Skin of body (tissue), 1 donor: ENCODE measurements at regions not wholly inside any gene's neighbourhood (a gene's known extent, or its start where the extent isn't known, plus 50 kb on each side); places are given as distances from the start of the nearest gene placed in this dataset.
"Not testable (repeated sequence)": the region's sequence is repeated elsewhere in the genome, so short reads cannot be mapped to it uniquely, and the experiment has no call there.

Source experiments
- DNase-seq: peaks from one replicate; lab custom pipeline; 2025; lab: John Stamatoyannopoulos, UW

DNA sequence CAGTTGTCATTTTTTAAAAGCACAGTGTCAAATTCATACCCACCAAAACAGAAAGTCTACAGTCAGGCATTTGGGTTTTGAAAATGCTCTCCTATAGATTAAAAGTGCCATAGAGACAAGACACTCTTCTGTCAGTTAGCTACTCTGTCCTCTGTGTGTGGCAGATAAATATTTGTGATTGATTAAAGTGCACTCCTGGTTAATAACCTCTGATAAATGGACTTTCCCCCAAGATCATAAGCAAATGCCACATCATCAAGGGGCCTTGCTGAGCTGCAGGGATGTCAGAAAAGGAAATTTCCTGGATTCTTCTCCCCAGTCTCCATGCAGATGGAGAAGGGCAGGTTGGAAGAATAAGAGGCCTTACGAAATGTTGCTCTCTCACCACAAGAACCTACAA lies 1329.5 kb upstream of the TMEM132C start:
- no peak for DNase-seq

- DNase-seq = no peak
These were observed 1322.3 kb upstream of the TMEM132C start for GRCh38 chr12:126944684-126945083.

GRCh38 chr12:126946958-126947357 lies 1320.0 kb upstream of the TMEM132C start:
- DNase-seq = not testable (repeated sequence)

DNA sequence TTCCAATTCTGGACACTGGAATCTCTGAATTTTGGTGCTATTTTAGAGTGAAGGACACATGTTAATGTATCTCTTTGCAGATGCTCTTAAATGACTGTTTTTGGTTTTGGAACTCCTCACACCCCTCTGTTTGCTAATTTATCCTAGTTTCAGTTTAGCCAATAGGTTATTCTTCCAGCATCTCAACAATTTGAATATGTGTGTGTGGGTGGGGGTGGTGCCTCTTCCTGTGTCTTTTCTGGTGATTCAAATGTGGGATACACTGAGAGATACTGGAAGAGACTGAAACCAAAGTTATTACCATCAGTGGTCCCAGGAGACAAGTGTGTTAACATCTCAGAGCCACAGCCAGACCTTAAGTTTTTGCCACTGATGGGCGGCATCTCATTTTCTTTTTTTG lies 1317.4 kb upstream of the TMEM132C start:
- no peak for DNase-seq

- DNase-seq = no peak
These were observed 1316.7 kb upstream of the TMEM132C start for GRCh38 chr12:126950266-126950665.

GRCh38 chr12:126952096-126953007 lies 1314.6 kb upstream of the TMEM132C start:
- no peak for DNase-seq

GRCh38 chr12:126953365-126953889 lies 1313.5 kb upstream of the TMEM132C start:
- DNase-seq = no peak

- DNase-seq = no peak
These were observed 1306.7 kb upstream of the TMEM132C start for GRCh38 chr12:126960221-126960620.

- no peak for DNase-seq
These were observed 1306.3 kb upstream of the TMEM132C start for GRCh38 chr12:126960709-126961108.

- no peak for DNase-seq
These were observed 1303.1 kb upstream of the TMEM132C start for GRCh38 chr12:126963825-126964224.

- DNase-seq = no peak
These were observed 1300.5 kb upstream of the TMEM132C start for GRCh38 chr12:126966498-126966897.

DNA sequence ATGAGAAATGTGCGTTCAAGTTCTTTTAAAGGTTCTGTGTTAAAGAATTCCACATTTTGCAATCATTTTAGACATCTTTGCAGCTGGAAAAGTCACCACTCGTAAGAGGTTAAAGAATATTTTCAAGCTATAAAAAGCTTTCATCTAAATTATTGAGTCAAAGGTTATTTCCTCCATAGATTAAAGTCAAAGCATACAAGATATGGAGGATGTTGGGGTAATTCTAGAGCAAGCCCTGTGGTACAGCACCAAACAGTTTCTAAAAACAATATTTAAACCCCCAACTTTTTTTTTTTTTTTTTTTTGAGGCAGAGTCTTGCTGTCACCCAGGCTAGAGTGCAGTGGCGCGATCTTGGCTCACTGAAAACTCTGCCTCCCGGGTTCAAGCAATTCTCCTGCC lies 1299.8 kb upstream of the TMEM132C start:
- DNase-seq = no peak

GRCh38 chr12:126974779-126975178 lies 1292.2 kb upstream of the TMEM132C start:
- no peak for DNase-seq

GRCh38 chr12:126976579-126976978 lies 1290.4 kb upstream of the TMEM132C start:
- DNase-seq = no peak

DNA sequence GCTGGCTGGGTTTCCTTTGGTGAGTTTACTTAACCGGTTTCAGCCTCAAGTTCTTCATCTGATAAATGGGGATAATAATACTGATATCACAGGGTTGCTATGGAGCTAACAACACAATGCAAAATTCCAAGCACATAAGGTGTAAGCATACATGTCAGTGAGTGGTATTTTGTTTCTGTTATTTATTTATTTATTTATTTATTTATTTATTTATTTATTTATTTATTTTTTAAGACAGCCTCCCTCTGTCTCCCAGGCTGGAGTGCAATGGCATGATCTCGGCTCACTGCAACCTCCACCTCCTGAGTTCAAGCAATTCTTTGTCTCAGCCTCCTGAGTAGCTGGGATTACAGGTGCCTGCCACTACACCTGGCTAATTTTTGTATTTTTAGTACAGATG lies 1287.4 kb upstream of the TMEM132C start:
- DNase-seq = not testable (repeated sequence)

- no peak for DNase-seq
These were observed 1284.3 kb upstream of the TMEM132C start for GRCh38 chr12:126982707-126983106.

DNA sequence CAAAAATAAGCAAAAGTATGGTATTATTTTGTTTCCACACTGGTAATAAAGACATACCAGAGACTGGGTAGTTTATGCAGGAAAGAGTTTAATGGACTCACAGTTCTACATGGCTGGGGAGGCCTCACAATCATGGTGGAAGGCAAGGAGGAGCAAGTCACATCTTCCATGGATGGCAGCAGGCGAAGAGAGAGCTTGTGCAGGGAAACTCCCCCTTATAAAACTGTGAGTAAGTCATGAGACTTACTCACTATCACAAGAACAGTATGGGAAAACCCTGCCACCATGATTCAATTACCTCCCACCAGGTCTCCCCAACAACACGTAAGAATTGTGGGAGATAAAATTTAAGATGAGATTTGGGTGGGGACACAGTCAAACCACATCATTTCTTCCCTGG lies 1283.2 kb upstream of the TMEM132C start:
- DNase-seq = not testable (repeated sequence)

DNA sequence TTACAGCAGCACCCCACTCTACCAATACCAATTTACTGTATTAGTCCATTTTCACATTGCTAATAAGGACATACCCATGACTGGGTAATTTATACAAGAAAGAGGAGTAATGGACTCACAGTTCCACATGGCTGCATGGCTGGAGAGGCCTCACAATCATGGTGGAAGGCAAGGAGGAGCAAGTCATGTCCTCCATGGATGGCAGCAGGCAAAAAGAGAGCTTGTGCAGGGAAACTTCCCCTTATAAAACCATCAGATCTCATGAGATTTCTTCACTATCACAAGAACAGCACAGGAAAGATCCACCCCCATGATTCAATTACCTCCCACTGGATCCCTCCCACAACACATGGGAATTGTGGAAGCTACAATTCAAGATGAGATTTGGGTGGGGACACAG lies 1281.3 kb upstream of the TMEM132C start:
- DNase-seq = not testable (repeated sequence)

DNA sequence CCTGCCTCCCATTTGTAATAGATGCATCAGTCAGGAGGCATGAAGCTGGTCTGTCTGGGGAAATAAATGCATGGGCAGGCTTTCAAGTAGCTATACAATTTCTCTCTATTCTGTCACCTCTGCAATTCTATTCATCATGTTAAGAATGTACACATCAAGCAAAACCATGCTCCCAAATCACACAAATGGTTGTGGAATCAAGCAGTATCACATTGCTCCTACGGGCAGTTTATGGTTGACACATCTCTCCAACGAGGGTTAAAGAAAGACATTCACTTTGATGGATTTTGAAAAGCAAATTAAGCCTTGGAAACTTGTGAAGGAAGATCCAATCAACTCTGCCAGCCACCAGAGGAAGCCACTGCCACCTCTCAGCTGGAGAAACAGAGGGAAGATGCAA lies 1277.4 kb upstream of the TMEM132C start:
- DNase-seq = no peak

DNA sequence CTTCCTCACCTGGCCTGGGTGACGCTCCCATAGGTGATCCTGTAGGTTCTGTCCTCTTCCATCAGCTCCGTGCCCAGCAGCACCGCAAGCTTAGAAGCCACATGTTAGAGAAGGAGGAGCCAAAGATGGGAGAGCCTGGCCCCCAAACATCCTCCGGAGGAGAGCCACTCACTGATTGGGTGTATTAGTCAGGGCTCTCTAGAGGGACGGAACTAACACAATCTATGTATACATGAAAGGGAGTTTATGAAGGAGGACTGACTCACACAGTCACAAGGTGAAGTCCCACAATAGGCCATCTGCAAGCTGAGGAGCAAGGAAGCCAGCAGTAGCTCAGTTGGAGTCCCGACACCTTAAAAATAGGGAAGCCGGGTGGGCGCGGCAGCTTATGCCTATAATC lies 1273.1 kb upstream of the TMEM132C start:
- DNase-seq = no peak

DNA sequence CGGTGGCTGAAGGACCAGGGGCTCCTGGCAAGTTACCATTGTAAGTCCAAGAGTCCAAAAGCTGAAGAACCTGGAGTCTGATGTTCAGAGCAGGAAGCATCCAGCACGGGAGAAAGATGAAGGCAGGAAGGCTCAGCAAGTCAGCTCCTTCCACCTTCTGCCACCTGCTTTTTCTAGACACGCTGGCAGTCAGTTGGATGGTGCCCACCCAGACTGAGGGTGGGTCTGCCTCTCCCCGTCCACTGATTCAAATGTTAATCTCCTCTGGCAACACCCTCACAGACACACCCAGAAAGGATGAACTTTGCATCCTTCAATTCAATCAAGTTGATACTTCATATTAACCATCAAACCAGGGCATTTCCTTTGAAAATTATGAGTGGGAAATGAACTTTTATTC lies 1272.4 kb upstream of the TMEM132C start:
- DNase-seq = no peak

DNA sequence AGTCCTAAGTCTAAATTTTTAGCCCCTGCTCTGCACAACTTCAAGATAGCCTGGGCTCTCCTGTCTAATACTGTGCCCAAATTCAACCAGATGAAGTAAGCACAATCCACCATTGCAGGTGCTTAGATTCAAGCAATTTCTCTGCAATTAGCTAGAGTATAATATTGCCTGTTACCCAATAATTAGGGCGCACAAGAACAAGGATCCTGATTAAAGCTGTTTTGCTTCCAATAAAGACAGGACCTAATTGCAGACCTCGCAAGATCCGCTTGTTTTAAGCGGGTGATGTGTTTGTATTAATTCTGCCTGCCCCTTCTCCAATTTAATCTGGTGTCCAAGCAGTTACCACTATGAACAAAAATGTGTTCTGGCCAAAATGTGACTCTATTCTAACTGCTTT lies 1268.9 kb upstream of the TMEM132C start:
- DNase-seq = no peak

DNA sequence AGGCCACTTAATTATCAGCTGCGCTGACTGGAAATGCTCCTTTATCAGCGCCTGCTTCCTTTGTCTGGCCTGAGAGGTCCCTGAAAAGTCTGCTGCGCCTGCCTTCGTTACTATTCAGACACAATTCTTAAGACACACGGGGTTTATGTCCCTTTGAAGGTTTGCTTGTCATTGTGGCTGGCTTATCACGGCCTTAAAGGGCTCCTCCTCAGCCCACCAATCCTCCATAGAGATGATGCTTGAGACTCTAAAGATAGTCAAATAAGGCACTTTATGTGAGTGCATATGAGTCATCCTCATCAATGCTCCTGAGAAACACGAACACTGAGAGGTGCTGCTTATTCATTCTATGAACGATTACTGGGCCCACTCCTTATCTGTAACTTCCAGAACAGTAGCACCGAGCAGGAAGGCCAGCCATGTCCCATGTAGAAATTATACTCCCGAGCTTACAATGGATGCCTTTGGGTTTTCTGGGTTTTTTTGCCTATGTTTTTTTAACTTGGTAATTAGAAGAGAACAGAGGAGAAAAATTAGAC lies 1268.2 kb upstream of the TMEM132C start:
- no peak for DNase-seq
